ENCODE measurements at regions not wholly inside any gene's neighbourhood (a gene's known extent, or its start where the extent isn't known, plus 50 kb on each side); places are given as distances from the start of the nearest gene placed in this dataset.
"Not testable (repeated sequence)": the region's sequence is repeated elsewhere in the genome, so short reads cannot be mapped to it uniquely, and the experiment has no call there.

DNA sequence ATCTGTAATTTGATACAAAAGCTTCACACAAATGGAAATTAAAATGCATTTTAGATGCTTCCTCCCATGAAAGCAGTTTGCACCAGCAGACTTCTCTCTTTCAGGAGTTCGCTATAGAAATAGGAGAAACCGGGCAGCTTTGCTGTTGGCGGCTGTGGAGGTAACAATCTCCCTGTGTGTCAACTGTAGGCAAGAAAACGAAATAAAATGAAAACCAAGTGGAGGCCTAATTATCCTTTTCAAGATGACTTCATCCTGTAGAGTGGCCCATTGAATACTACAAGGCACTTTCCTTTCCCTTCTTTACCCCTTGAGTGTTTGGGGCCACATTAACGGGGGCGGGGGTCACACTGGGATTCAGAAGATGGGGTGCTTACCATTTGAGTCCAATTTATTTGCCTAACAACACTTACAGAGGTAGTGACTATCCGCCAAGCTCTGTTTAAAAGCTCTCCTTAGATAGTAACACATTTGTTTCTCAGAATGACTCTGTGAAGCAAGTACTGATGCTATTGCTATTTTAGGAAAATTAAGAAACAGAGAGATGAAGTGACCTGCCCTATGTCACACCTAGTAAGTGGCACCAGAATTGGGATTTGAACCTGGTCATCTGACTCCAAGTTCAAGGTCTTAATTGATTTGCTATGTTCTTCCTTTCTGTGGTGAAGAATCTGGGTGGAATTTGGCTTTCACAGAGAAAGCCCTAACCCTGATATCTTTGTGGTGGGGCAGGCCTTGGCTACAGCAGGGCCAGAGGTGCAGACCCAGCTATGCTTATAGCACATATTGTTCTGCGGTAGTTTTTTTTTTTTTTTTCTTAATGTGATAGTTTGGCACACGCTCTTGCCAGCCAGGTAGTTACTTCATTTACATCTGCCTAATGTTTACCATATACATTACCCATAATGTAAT, 125.5 kb upstream of the MPHOSPH6 start:
- no peak for DNase-seq

DNA sequence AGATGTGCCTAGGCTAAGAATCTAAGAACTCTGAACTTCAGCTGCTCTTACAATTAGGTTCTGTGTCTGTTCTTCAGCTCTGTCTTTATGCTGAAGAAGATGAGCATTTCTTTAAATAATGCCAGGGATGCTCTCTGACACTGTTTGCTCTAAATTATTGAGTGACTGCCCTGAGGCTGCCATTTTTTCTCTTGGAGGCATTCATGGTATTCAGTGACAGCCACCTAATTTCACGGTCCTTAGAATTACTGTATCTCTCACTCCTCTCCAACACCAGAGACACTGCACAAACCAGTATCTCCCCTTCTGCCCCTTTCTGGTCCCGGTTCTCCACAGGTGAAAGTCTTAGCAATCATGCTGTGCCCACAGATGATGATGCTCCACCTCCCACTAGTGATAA, 123.6 kb upstream of the MPHOSPH6 start:
- no peak for DNase-seq

DNA sequence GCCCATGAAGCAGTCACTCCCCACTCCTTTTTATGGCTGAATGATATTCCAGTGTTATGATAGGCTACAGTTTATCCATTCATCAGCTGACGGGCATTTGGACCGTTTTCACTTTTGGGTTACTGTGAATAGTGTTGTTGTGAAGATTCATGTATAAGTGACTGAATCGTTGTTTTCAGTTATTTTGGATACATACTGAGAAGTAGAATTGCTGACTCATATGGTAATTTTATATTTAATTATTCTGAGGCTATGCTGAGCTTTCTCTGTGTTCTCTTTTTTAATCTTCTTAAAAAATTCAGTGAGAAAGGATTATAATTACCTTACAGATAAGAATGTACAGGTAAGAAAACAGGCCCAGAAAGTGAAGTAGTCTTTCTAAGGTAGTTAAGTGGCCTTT, 117.9 kb upstream of the MPHOSPH6 start:
- DNase-seq: no peak

DNA sequence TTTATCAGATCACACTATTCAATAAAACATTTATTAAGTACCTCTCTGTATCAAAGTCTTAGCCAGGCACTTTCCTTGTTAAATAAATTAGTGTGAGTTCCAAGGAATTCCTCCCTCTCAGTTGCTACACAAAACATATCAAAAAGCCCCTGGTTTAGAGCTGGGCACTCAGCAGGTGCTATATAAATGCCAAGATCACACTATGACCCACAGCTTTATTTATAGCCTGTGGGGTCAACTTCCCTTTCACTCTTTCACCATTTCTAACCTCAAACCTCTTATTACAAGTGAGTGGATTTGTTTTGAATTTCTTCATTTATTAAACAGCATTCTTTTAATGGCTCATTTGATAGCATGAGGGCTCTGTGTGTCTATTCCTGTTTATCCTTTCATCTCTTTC, 112.6 kb upstream of the MPHOSPH6 start:
- no peak for DNase-seq

DNA sequence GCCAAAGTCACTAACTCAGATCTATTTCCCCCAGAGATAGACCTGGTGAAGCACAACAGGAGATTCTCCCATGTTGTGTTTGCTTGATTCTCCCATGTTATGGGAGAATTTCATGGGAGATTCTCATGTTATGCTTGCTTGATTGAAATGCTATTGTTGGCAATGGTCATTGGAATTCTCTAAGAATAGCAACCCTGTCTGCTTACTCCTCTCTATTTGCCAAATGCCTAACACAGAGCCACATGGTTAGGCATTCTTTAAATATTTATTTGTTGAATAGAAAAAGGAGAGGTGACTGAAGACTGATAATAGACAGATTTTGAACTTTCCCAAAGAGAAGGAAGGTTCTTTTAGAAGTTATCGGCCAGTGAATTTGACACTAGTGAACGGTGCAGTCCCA, 111.5 kb upstream of the MPHOSPH6 start:
- no peak for DNase-seq

DNA sequence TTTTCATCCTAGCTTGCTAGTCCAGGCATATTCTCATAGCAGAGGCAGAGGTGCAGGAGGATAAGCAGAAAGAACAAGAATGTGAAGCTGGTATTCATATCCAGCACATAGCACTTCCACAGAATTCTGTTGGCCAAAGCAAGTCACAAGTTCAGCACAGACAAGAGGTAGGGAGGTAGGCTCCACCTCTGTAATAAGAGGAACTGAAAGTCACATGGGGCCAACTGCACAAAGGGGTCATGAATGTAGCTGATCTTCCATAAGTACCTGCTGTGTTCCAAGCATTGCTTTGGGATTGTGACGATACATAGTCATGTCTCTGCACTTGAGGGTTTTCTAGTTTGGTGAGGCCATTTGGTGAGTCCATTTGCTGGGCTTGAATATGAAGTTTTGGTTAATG, 110.8 kb upstream of the MPHOSPH6 start:
- DNase-seq: no peak

DNA sequence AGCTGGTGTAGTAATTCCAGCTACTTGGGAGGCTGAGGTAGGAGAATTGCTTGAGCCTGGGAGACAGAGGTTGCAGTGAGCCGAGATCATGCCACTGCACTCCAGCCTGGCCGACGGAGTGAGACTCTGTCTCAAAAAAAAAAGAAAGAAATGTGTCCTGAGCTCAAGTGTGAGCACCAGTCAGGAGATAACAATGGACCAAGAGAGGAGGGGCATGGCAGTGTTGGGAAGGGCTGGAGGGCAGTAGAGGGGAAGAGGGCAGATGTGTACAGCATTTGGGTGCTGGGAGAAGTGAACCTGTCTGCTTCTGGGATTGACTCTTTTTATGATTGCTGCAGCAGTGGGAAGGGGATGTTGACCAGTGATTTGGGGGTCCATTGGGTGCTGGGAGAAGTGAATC, 105.3 kb upstream of the MPHOSPH6 start:
- not testable (repeated sequence) for DNase-seq

DNA sequence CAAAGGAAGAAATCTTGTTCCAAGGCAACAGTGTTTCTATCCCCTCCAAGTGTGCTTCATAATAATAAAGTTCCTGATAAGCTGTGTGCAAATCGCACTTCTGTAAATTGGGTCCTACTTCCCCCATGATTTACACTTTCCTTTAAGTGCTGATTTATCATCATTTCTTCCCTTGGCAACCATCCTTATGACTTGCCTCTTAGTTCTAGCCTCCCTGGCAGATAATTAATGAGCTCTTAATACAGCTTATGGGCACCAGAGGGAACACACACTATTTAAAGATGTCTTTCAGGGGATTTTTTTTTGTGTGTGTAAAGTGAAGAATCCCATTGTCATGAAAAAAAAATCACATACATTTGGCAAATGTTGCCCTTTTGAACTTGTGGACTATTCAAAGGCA, 101.6 kb upstream of the MPHOSPH6 start:
- DNase-seq: no peak

DNA sequence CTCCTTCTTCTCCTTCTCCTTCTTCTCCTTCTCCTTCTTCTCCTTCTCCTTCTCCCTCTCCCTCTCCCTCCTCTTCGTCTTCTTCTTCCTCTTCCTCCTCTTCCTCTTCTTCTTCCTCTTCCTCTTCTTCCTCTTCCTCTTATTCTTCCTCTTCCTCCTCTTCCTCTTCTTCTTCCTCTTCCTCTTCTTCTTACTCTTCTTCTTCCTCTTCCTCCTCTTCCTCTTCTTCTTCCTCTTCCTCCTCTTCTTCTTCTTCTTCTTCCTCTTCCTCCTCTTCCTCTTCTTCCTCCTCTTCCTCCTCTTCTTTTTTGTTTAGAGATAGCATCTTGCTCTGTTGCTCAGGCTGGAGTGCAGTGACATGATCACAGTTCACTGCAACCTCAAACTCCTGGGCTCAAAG, 97.7 kb upstream of the MPHOSPH6 start:
- not testable (repeated sequence) for DNase-seq

DNA sequence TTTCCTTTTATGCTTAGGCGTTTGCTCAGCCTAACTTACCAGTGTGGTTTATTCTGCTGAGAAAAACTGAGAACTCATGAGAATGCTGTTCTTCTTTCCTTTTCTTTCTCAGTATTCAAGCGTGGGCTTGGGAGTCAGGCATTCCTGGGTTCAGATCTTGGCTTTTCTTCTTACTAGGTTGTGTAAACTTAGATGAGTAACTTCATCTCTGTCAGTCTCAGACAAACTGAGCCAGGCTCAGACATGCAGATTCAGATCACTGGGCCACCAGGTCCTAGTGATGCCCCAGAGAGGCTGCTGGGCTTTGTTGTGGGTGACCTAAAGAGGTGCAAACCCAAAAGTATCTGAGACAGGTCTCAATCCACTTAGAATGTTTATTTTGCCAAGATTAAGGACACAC, 95.8 kb upstream of the MPHOSPH6 start:
- DNase-seq: no peak

DNA sequence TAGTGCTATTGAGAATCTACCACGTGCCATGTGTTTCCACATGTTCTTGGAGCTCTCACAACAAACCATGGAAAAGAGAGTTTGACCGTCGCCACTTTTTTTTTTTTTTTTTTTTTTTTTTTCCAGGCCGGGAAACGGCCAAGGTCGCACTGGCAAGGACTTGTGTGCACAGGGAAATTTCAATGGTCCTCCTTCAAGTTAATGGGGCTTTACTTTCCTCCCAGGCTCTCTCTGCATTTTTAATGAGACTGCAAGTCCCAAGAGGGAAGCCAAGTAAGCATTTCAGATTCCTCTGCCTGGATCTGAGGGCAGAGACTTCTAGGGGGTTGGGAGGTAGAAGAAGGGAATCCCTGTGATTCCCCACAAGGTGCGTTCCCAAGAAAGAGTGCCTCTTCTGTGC, 94.7 kb upstream of the MPHOSPH6 start:
- DNase-seq: no peak

DNA sequence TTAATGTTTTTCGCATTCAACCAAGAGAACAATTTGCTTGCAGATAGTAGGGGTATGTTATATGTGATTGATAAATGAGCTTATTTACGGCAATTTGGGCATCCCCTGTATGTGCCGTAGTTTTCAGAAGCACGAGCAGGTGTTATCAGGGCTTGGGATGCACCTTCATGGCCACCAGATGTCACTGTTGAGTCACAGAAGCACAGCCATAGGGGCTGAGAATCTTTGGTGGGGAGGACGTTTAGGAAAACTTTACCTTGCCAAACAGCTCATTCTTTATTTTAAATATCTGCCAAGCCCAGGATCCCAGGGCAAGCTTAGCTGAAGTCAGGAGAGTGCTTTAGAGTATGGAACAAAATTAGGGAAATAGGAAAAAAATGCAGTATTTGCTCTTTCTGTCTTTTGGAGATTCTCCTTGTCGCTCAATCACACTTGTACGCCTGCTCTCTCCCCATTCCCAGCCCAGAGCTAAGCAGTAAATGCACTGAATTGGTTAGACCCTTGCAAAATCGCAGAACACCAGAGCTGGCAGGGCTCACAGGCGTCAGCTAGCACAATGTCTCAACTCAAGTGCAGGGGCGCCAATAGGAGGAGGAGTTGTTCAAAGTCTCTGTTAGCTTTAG, 93.6 kb upstream of the MPHOSPH6 start:
- peak; percentile 80 for DNase-seq

DNA sequence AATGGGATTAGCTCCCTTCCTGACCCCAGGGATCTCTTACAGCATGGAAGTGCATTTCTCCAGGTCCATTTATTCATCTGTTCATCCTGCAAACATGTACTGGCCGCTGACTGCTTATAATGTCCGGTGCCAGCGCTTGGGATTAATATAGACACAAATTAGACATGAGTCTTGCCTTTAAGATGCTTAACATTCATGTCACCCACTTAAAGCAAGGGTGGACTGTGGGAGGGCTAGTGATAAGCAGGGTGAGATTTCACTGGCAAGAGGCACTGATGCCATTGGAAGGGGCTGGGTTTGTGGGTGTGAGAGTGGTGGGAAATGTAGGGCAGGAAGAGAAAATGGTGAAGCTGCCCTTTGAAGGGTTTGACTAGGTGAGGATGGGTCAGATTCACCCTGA, 92.2 kb upstream of the MPHOSPH6 start:
- DNase-seq: no peak

DNA sequence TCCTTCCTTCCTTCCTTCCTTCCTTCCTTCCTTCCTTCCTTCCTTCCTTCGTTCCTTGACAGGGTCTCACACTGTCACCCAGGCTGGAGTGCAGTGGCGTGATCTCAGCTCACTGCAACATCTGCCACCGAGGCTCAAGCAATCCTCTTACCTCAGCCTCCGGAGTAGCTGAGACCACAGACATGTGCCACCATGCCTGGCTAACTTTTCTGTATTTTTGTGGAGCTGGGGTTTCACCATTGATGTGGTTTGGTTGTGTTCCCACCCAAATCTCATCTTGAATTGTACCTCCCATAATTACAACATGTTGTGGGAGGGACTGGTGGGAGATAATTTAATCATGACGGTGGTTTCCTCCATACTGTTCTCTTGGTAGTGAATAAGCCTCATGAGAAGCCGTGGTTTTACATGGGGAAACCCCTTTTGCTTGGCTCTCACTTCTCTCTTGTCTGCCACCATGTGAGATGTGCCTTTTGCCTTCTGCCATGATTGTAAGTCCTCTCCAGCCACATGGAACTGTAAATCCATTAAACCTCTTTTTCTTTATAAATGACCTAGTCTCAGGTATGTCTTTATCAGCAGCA, 90.3 kb upstream of the MPHOSPH6 start:
- no peak for DNase-seq

DNA sequence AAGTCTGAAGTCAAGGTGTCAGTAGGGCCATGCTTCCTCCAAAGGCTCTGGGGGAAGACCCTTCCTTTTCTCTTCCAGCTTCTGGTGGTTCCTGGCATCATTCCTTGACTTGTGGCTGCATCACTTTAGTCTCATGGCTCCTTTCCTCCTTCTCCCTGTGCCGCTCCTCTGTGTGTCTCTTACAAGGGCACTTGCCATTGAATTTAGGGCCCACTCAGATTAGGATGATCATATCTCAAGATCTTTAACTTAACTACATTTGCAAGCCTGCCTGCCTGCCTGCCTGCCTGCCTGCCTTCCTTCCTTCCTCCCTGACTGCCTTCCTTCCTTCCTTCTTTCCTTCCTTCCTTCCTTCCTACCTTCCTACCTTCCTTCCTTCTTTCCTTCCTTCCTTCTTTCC, 89.7 kb upstream of the MPHOSPH6 start:
- no peak for DNase-seq

DNA sequence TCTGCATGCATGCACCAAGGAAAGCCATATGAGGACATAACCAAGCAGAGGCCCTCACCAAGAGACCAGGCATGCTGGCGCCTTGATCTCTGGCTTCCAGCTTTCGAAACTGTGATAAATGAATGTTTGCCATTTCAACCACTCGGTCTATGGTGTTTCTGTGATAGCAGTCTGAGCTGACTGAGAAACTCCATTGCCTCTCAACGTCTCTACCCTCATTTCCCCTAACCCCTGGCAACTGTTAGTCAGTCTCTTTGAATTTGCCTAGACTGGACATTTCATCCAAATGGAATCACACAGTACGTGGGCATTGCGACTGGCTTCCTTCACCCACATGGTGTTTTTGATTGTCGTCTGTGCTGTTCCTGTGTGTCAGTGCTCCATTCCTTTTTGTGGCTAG, 88.0 kb upstream of the MPHOSPH6 start:
- no peak for DNase-seq

DNA sequence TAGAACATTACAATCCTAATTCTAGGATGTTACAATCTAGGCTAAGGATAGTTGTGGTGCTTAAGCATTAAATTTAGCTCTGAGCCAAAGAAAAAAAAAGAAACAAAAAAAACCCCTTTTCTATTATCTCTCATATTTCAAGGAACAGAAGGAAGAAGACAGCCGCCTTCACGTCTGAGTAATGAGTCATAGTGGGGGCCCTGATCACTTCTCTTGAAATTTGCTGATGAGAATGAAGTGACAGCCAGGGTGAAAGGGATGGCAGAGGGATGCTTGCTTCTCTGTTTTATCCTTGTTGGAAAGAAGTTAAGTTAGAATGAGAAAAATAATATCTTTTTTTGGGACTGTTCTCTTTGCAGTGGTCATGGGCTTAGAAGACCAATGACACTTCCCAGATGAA, 82.6 kb upstream of the MPHOSPH6 start:
- no peak for DNase-seq

DNA sequence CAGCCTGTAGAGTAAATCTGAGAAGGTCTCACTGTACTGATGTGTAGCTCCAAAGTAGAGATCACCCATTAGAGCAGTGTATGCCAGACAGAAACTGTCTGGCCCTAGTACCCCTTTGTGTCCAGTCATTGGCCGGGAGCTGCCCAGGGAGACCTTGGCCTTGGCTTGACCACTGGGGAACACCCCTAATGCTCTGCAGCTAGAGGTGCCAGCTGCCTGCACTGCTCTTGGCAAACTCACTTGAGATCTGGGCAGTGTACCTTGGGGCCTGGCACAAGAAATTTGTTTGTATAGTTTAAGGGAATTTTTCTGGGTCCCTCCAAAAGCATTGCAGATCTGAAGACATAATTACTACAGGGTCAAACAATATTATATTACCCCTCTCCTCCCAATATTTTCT, 78.7 kb upstream of the MPHOSPH6 start:
- DNase-seq: no peak

DNA sequence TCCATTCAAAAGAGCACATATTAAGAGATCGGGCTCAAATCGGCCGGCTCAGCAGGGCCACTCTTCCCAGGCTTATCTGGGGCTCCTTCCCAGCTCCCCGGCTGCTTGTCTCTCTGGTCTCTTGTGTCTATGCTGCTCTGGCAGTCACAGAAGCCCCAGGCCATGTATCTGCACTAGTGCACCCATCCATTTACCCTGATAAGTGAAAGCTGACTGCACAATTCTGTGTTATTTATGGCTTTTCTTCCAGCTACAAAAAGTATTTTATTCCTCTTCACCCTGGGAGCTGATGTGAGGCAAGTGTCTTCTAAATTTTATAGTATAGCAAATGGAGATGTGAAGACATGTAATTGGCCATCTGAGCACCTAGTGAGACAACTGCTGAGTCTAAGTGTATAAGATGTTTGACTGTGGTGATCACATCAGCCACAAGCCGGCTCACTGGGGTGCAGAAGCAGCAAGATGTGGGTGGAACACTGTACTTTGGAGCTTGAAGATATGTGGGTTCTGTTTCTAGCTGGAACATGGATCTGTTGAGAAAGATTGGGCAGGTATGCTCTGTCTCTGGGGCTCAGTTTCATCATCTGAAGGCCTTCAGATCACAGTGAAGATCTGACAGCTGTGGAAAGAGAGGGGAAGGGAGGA, 78.1 kb upstream of the MPHOSPH6 start:
- DNase-seq: no peak

DNA sequence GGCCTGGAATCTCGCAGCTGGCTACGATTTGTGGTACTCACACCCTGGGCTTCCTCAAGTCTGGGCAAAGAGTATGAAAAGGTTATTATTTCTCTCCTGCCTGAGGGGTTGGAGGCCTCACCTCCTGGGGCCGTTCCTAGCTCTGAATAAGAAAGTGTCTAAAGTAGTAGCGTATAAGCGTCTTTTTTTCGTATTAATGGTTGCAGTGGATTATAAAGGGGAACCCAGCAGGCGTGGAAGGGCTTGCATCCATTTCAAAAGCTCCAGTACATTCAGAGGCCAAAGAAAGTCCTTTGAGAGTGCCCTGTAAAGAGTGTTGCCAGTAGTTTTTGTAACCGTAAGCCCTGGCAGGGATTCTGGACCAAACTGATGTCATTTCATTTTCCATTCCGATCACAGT, 72.2 kb upstream of the MPHOSPH6 start:
- DNase-seq: no peak

DNA sequence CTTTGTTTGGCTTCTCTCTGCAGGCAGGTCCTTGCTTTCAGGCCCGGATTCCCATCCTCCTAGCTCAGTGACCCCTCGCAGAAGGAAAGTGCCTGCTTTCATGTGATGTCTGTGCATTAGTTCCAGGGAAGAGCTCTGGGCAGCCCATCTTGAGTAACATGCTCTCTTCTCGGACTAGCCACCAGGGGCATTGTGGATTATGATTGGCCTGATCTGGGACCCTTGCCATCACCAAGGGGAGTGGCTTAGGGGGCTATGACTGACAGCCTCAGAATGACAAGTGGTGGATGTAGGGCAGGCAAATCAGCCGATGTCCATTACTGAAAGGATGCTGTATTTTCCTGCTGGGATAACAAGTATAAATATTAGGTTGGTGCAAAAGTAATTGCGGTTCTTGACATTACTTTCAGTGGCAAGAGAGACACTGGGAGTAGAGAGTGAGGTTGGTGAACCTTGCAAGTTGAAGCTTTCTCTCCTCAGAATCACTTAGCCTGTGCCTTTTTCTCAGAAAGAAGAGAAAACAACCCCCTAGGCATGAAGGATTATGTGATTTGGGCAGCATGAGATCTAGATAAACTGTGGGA, 71.5 kb upstream of the MPHOSPH6 start:
- no peak for DNase-seq

DNA sequence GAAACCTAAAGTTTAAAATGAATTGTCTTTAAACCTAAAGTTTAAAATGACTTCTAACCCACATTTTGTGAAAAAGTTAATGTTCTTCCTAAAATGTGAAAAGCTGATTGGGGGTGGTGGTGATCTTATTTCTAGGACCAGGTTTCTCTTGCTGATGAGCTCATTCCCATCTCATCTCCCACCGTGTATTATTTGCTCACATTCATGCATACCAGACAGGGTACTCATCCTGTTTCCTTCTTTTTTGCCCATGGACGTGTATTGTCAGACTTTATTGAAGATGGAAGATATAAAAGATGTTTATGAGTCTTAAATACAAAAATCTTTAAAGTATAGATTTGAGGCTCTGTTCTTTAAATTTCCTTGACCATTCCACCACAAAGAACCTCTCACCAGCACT, 70.1 kb upstream of the MPHOSPH6 start:
- DNase-seq: no peak

DNA sequence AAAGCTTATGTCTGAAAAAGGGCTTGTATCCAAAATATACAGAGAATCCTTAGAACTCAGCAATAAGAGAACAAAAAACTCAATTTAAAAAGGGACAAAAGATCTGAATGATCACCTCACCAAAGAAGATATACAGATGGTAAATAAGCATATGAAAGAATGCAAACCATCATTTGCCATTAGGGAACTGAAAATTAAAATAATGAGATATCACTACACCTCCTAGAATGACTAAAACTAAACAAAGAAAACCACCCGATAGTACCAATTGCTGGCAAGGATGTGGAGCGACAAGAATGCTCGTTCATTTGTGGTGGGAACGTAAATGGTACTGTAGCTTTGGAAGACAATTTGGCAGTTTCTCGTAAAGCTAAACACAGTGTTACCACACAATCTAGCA, 66.9 kb upstream of the MPHOSPH6 start:
- no peak for DNase-seq
